Right lobe of liver (tissue), 6 donors: ENCODE measurements at regions not wholly inside any gene's neighbourhood (a gene's known extent, or its start where the extent isn't known, plus 50 kb on each side); places are given as distances from the start of the nearest gene placed in this dataset.

Experiments
- ATAC-seq, 4 donors: fragments of 200-7000 bp; cut with Tn5 transposase; one replicate each; pipeline ENCODE4 v1.9.1; 2020; ENCODE audit warnings: mild to moderate bottlenecking in 4 of 4, moderate library complexity in 4 of 4
- DNase-seq, 3 donors: peaks; one replicate each; pipeline ENCODE4 v3.0.0-alpha.2; 2020
- H3K27ac ChIP-seq, 3 donors: fragments of 200-600 bp; one replicate each; pipeline ENCODE4 v1.8.0; 2022
- H3K27me3 ChIP-seq, 2 donors: fragments of 200-600 bp; one replicate each; pipeline ENCODE4 v1.8.0; 2022
- H3K36me3 ChIP-seq, 4 donors: fragments of 200-600 bp; sonication (generic) in 1 of 4; one replicate each; pipeline versions ENCODE4 v1.5.1 to v1.8.0; 2017 to 2022; ENCODE audit warnings: control low read depth in 1 of 4
- H3K4me1 ChIP-seq, 4 donors: fragments of 200-600 bp; sonication (generic) in 1 of 4; one replicate each; pipeline versions ENCODE4 v1.5.1 to v1.8.0; 2017 to 2022; ENCODE audit warnings: control low read depth in 1 of 4
- H3K4me3 ChIP-seq, 3 donors: fragments of 200-600 bp; one replicate each; pipeline ENCODE4 v1.8.0; 2022
- H3K9me3 ChIP-seq, 4 donors: fragments of 200-600 bp; sonication (generic) in 1 of 4; one replicate each; pipeline versions ENCODE4 v1.5.1 to v1.8.0; 2017 to 2022; ENCODE audit warnings: control low read depth in 1 of 4
- POLR2A ChIP-seq: fragments of 450-650 bp; IDR thresholded peaks from one replicate; pipeline ENCODE4 v1.6.1; 2017; ENCODE audit warnings: antibody characterized with exemption, mild to moderate bottlenecking
- WGBS: methylation state at CpG from one replicate; pipeline ENCODE4 v1.1.6; 2018; ENCODE audit warnings: low coverage, low lambda C conversion rate; ENCODE audit not compliant: insufficient coverage; ENCODE audit errors: missing lambda C conversion rate; 5-methylcytosine and 5-hydroxymethylcytosine counted together
- intact Hi-C, 2 donors: fragments of 100-400 bp; cut with DNase I; formaldehyde crosslinking; loops; one replicate each; pipeline versions ENCODE4 v1.11.2 to v1.14.1; 2022
- TF ChIP-seq, protein P1 (sequence below), 4 donors: fragments of 200-600 bp in 3 of 4; fragments of 450-650 bp in 1 of 4; IDR thresholded peaks; one replicate each; pipeline versions ENCODE4 v1.5.1 to v1.8.0; 2016 to 2022; ENCODE audit warnings: antibody characterized with exemption in 4 of 4, mild to moderate bottlenecking in 2 of 4
- donor health status: DM: no; HTN: yes; CAD: no.
- donor health status: DM: no; HTN: no; CAD: no.
- donor health status: DM: no; HTN: no; CAD: no.
- donor health status: DM: no; HTN: yes; CAD: no.
- donor health status: DM: no; HTN: yes; CAD: no.

DNA sequence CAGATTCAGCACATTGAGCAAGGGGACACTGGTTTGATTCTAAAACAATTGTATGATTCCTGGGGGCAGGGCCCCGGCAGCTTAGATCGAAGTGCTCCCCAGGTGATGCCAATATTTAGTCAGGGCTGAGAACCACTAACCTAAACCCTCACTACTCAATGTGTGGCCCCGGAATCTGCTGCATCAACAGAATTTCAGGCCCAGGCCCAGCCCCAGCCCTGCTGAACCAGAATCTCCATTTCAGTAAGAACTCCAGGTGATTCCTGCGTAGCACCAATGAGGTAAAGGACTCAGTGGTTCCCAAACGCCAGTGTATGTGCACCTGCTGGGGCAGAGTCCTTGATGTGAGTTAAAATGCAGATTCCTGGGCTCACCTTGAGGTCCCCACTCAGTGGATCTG lies 152.8 kb upstream of the KCNG1 start:
- Histone ChIP-seq H3K4me1 (no peaks in the 10 kb centered on the region), H3K4me3 (no peak overlapping the region), H3K36me3 (no peaks in the 10 kb centered on the region), H3K27ac (no peak overlapping the region), H3K9me3 (no peaks in the 10 kb centered on the region), H3K27me3 (no peaks in the 10 kb centered on the region)
- 69% methylated on average over 4 of the region's 5 CpGs for WGBS
- intact Hi-C loops, result no loop called here
- ATAC-seq (no peak), DNase-seq (no peak)
- TF ChIP-seq POLR2A, result no peak
- TF ChIP-seq, protein P1, sequence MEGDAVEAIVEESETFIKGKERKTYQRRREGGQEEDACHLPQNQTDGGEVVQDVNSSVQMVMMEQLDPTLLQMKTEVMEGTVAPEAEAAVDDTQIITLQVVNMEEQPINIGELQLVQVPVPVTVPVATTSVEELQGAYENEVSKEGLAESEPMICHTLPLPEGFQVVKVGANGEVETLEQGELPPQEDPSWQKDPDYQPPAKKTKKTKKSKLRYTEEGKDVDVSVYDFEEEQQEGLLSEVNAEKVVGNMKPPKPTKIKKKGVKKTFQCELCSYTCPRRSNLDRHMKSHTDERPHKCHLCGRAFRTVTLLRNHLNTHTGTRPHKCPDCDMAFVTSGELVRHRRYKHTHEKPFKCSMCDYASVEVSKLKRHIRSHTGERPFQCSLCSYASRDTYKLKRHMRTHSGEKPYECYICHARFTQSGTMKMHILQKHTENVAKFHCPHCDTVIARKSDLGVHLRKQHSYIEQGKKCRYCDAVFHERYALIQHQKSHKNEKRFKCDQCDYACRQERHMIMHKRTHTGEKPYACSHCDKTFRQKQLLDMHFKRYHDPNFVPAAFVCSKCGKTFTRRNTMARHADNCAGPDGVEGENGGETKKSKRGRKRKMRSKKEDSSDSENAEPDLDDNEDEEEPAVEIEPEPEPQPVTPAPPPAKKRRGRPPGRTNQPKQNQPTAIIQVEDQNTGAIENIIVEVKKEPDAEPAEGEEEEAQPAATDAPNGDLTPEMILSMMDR (IDR thresholded peaks at IDR 0.05), result no peak

DNA sequence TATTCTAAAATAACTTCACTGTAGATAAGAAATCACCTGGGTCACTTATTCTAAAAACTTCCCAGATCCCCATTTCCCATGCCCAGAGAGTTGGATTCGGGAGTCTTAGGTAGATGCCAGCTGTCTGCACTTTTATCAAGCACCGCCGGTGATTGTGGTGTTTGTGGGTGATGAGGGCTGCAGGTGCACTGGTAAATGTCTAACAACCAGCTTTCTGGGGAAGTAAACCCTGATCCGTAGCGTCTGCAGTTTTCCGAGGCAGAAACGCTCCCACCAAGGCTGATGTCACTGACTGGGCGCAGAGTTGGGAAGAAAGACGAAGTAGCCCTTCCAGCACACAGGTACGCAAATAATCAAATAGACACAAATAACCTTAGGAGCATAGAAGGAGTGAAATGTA lies 152.2 kb upstream of the KCNG1 start:
- no peaks in the 10 kb centered on the region for H3K36me3 ChIP-seq
- intact Hi-C loops, result no loop called here
- TF ChIP-seq, protein P1 (IDR thresholded peaks at IDR 0.05), result no peak
- WGBS, result 84% methylated on average over 9 of the region's 10 CpGs
- H3K27me3 ChIP-seq, result no peaks in the 10 kb centered on the region
- H3K4me3 ChIP-seq, result no peak overlapping the region
- ATAC-seq (no peak), DNase-seq (no peak)
- H3K9me3 ChIP-seq, result no peaks in the 10 kb centered on the region
- H3K4me1 ChIP-seq, result no peaks in the 10 kb centered on the region
- no peak overlapping the region for H3K27ac ChIP-seq

DNA sequence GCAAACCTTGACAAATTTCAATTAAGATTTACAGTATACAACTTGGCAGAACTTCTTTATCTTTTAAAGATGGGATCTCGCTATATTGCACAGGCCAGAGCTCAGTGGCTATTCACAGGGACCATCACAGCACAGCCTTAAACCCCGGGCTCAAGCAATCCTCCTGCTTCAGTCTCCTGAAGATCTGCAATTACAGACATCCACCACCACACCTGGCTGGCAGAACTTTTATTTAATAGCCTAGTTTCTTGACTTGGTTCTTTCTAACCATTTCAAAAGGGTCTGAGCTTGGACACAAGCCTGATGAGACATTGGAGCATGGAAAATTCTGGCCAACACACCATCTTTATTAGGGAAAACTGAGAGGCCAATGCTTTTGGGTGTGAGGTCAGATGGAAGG lies 151.6 kb upstream of the KCNG1 start:
- intact Hi-C loops, result no loop called here
- TF ChIP-seq, protein P1 (IDR thresholded peaks at IDR 0.05), result no peak
- TF ChIP-seq POLR2A, result no peak
- DNase-seq (no peak), ATAC-seq (no peak)
- no peak overlapping the region for H3K4me3 ChIP-seq
- no peaks in the 10 kb centered on the region for H3K36me3 ChIP-seq
- H3K9me3 ChIP-seq, result no peaks in the 10 kb centered on the region
- H3K27ac ChIP-seq, result no peak overlapping the region
- WGBS, result 50% methylated on average over 1 of the region's 2 CpGs
- H3K27me3 ChIP-seq, result no peaks in the 10 kb centered on the region
- no peaks in the 10 kb centered on the region for H3K4me1 ChIP-seq

DNA sequence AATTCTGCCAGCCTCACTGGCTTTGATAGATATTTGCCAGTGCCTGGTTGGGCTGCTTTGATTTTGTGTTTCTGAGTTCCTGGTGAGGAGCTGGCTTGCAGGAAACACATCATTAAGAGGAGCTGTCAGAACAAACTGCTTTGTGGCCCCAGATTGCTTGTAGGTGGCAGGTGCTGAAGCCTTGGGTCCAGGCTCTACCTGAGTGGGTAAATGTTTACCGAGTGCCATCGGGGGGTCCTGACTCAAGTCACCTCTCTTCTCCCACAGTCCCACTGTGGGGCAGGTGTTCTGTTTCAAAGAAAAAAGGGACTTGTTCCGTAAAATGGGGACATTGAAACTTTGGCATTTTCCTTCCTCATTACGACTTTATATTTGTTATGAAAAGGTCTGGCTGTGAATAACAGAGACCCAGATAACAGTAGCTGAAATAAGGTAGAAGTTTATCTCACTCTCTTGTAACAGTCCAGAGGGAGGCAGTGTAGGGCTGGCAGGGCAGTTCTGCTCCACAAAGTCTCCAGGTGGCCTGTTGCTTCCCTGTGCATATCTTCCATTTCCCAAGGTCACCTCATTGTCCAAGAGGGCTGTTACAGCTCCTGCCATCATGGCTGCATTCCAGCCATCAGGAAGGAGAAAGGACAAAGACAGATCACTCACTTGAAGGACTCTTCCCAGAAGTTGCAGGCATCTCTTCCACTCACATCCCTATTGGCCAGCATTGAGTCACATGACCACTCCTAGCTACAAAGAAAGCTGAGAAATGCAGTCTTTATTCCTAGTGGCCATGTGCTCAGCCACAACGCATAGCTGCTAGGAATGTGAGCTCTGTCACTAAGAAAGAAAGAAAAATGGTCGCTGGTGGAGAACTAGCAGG lies 149.9 kb upstream of the KCNG1 start:
- Histone ChIP-seq H3K4me3 (no peak overlapping the region), H3K27ac (no peak overlapping the region), H3K36me3 (no peaks in the 10 kb centered on the region), H3K4me1 (no peaks in the 10 kb centered on the region), H3K27me3 (no peaks in the 10 kb centered on the region), H3K9me3 (no peaks in the 10 kb centered on the region)
- ATAC-seq (no peak), DNase-seq (no peak)
- 51% methylated on average over 5 of the region's 6 CpGs for WGBS
- intact Hi-C loops, result no loop called here
- TF ChIP-seq POLR2A, result no peak
- TF ChIP-seq, protein P1 (IDR thresholded peaks at IDR 0.05), result no peak
